Endothelial cell of umbilical vein (primary cell): ENCODE measurements at regions not wholly inside any gene's neighbourhood (a gene's known extent, or its start where the extent isn't known, plus 50 kb on each side); places are given as distances from the start of the nearest gene placed in this dataset.
"Not testable (repeated sequence)": the region's sequence is repeated elsewhere in the genome, so short reads cannot be mapped to it uniquely, and the experiment has no call there.

ENCODE experiments used
- BruUV-seq: library from RNA; stranded (reverse); fragments of 400-500 nt; replicated peaks from 2 replicates; lab custom pipeline; 2021; lab: Mats Ljungman, UMichigan
- CTCF ChIA-PET: fragments of 300-600, 350-600 bp; sonication (Branson Sonifier 250); formaldehyde crosslinking; loops from one replicate; lab custom pipeline; 2021; ENCODE audit warnings: antibody characterized with exemption, inconsistent platforms; lab: Charles Lee
- POLR2A ChIA-PET: fragments of 300-600, 350-600 bp; sonication (Branson Sonifier 250); formaldehyde crosslinking; loops from one replicate; lab custom pipeline; 2021; ENCODE audit warnings: antibody characterized with exemption, inconsistent platforms; lab: Charles Lee
- DNase-seq: peaks from one replicate; pipeline ENCODE4 v3.0.0-alpha.2; 2011; ENCODE audit warnings: low read depth, low spot score
- FAIRE-seq: peaks from 2 replicates; lab custom pipeline; 2011; peaks lifted over from hg19 to GRCh38; lab: Jason Lieb, UNC
- H2AFZ ChIP-seq: 2 replicates; pipeline ENCODE4 v1.6.0; 2012; ENCODE audit warnings: low read depth, low read length, control low read depth, inconsistent platforms
- H3K27ac ChIP-seq: 2 replicates; pipeline ENCODE4 v1.5.1; 2011; ENCODE audit warnings: low read depth, mild to moderate bottlenecking, control low read depth, low read length, moderate library complexity; ENCODE audit not compliant: insufficient read depth
- H3K27me3 ChIP-seq, 2 experiments: 2 replicates each; pipeline versions ENCODE4 v1.6.0 to v1.6.1; 2011; ENCODE audit warnings: low read length in 2 of 2, mixed read lengths in 1 of 2; ENCODE audit not compliant: control insufficient read depth in 2 of 2, insufficient read depth in 2 of 2
- H3K36me3 ChIP-seq, 2 experiments: 2 replicates in 1 of 2; 3 replicates in 1 of 2; pipeline ENCODE4 v1.5.1; 2011; ENCODE audit warnings: low read length in 2 of 2, mild to moderate bottlenecking in 1 of 2, moderate library complexity in 1 of 2; ENCODE audit not compliant: control insufficient read depth in 2 of 2, insufficient read depth in 2 of 2; ENCODE audit errors: extremely low read depth in 1 of 2
- H3K4me1 ChIP-seq: 3 replicates; pipeline ENCODE4 v1.5.1; 2011; ENCODE audit warnings: mild to moderate bottlenecking, low read length; ENCODE audit not compliant: control insufficient read depth, insufficient read depth; ENCODE audit errors: extremely low read depth
- H3K4me2 ChIP-seq: 2 replicates; pipeline ENCODE4 v1.6.1; 2011; ENCODE audit warnings: low read length, control low read depth, mixed read lengths; ENCODE audit not compliant: insufficient read depth
- H3K4me3 ChIP-seq, 3 experiments: fragments of 200-600 bp in 1 of 3; sonication (generic), shearing (Covaris generic) in 1 of 3; replicated peaks in 1 of 3; 2 replicates each; pipeline ENCODE4 v1.5.1; 2011 to 2016; ENCODE audit warnings: control low read depth in 3 of 3, low read length in 3 of 3, mild to moderate bottlenecking in 2 of 3, inconsistent platforms in 1 of 3, low read depth in 1 of 3, moderate library complexity in 1 of 3; ENCODE audit not compliant: insufficient read depth in 1 of 3
- H3K79me2 ChIP-seq: 2 replicates; pipeline ENCODE4 v1.6.0; 2012; ENCODE audit warnings: low read length, inconsistent platforms; ENCODE audit not compliant: control insufficient read depth, insufficient read depth
- H3K9ac ChIP-seq: replicated peaks from 2 replicates; pipeline ENCODE3; 2011; ENCODE audit warnings: low read length, control low read depth; ENCODE audit not compliant: insufficient read depth; ENCODE audit errors: extremely low read depth
- H3K9me1 ChIP-seq: replicated peaks from 3 replicates; pipeline ENCODE4 v1.6.0; 2011; ENCODE audit warnings: mild to moderate bottlenecking, low read length; ENCODE audit not compliant: control insufficient read depth, insufficient read depth; ENCODE audit errors: extremely low read depth
- H3K9me3 ChIP-seq: replicated peaks from 2 replicates; pipeline ENCODE4 v1.5.1; 2012; ENCODE audit warnings: low read length, inconsistent platforms; ENCODE audit not compliant: control insufficient read depth, insufficient read depth
- H4K20me1 ChIP-seq: replicated peaks from 2 replicates; pipeline ENCODE3; 2011; ENCODE audit warnings: mild to moderate bottlenecking, low read length; ENCODE audit not compliant: control insufficient read depth, insufficient read depth; ENCODE audit errors: extremely low read depth
- EZH2 ChIP-seq: IDR thresholded peaks from 2 replicates; pipeline ENCODE4 v1.6.1; 2012; ENCODE audit warnings: borderline replicate concordance, low read depth, mild to moderate bottlenecking, moderate library complexity, low read length, inconsistent platforms; ENCODE audit not compliant: severe bottlenecking
- FOS ChIP-seq: IDR thresholded peaks from 2 replicates; pipeline ENCODE4 v1.6.1; 2011; ENCODE audit warnings: mild to moderate bottlenecking, low read length, moderate library complexity, borderline replicate concordance; ENCODE audit not compliant: insufficient read depth
- GATA2 ChIP-seq: IDR thresholded peaks from 2 replicates; pipeline ENCODE4 v1.7.0; 2011; ENCODE audit warnings: low read depth, mild to moderate bottlenecking, moderate library complexity, mixed read lengths, low read length; ENCODE audit not compliant: insufficient read length, insufficient read depth
- JUN ChIP-seq: IDR thresholded peaks from 2 replicates; pipeline ENCODE4 v1.6.1; 2011; ENCODE audit warnings: borderline replicate concordance, low read depth; ENCODE audit not compliant: insufficient read length, insufficient read depth
- MYC ChIP-seq: IDR thresholded peaks from one replicate; pipeline ENCODE4 v1.6.1; 2011; ENCODE audit warnings: mild to moderate bottlenecking, low read depth, low read length
- POLR2A ChIP-seq: IDR thresholded peaks from 2 replicates; pipeline ENCODE4 v1.6.1; 2012; ENCODE audit warnings: low read depth, mild to moderate bottlenecking, control low read depth, low read length
- POLR2AphosphoS5 ChIP-seq: IDR thresholded peaks from 2 replicates; pipeline ENCODE4 v1.6.1; 2012; ENCODE audit warnings: low read depth, mild to moderate bottlenecking, control low read depth, low read length, moderate library complexity; ENCODE audit not compliant: insufficient read depth
- dilution Hi-C: fragments of 300-500 bp; cut with MboI; formaldehyde crosslinking; loops from one replicate; pipeline ENCODE4 v1.15.0; 2019; ENCODE audit warnings: low sequenced_read_pairs; ENCODE audit not compliant: extremely low pct_ligation_motif_present
- intact Hi-C: fragments of 100-400 bp; cut with micrococcal nuclease; formaldehyde crosslinking; loops from one replicate; pipeline ENCODE4 v1.10.0; 2022
- TF ChIP-seq, protein P1 (sequence below): IDR thresholded peaks from 2 replicates; pipeline ENCODE4 v1.6.1; 2011; ENCODE audit not compliant: insufficient read depth, insufficient read length
- TF ChIP-seq, protein P2 (sequence below), 2 donors: IDR thresholded peaks; 1 replicate in 1 of 2; 2 replicates in 1 of 2; pipeline ENCODE4 v1.5.1; 2011; ENCODE audit warnings: low read length in 2 of 2, mild to moderate bottlenecking in 2 of 2, moderate library complexity in 2 of 2, control low read depth in 1 of 2, inconsistent platforms in 1 of 2, low read depth in 1 of 2; ENCODE audit not compliant: insufficient read depth in 1 of 2; ENCODE audit errors: extremely low read depth in 1 of 2

DNA sequence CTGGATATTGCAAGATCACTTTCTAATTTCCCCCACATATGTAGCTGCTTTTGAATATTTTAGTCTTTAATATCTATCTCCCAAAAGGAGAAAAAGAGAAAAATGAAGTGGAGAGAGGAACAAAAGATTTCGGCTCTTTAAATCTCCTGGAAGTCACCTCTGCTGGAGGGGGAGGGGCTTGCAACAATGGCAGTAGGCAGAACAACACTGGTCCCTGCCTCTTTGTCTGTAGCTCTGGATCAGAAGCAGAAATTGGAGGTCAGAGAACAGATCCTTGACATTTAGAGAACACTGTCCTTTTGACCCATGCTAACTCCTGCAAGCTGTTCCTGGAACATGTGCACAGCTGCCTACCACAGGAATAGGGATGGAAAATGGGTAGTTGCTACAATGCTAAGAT lies 86.7 kb upstream of the GPR12 start:
- H3K4me2 ChIP-seq, result no peak overlapping the region
- H3K9me1 ChIP-seq, result no peaks in the 10 kb centered on the region
- H2AFZ ChIP-seq, result no peak overlapping the region
- no peaks in the 10 kb centered on the region for H3K36me3 ChIP-seq
- no TSS peak for BruUV-seq
- ChIA-PET CTCF (interaction anchor here (1.2 to 2.5 kb wide), 2 partner anchors 24 to 26 kb away, joined by 3 to 13 read pairs; no protein-coding TSS in a partner anchor), POLR2A (no interaction called here)
- DNase-seq, result no peak
- dilution Hi-C loops (no loop called here), intact Hi-C loops (no loop called here)
- H3K9ac ChIP-seq, result no peak overlapping the region
- H3K4me3 ChIP-seq, result no peak overlapping the region
- no peaks in the 10 kb centered on the region for H3K79me2 ChIP-seq
- FAIRE-seq, result no peak
- H3K27me3 ChIP-seq, result peaks cover 0 to 2% of the 10 kb centered on the region in 2 experiments
- no peaks in the 10 kb centered on the region for H3K9me3 ChIP-seq
- H3K27ac ChIP-seq, result no peak overlapping the region
- H3K4me1 ChIP-seq, result no peaks in the 10 kb centered on the region
- no peak for TF ChIP-seq GATA2
- no peak for TF ChIP-seq POLR2AphosphoS5
- no peak for TF ChIP-seq POLR2A
- TF ChIP-seq JUN, result no peak
- TF ChIP-seq MYC, result no peak
- TF ChIP-seq, protein P1, sequence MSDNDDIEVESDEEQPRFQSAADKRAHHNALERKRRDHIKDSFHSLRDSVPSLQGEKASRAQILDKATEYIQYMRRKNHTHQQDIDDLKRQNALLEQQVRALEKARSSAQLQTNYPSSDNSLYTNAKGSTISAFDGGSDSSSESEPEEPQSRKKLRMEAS, result no peak
- no peak for TF ChIP-seq FOS
- TF ChIP-seq EZH2, result no peak
- TF ChIP-seq, protein P2, sequence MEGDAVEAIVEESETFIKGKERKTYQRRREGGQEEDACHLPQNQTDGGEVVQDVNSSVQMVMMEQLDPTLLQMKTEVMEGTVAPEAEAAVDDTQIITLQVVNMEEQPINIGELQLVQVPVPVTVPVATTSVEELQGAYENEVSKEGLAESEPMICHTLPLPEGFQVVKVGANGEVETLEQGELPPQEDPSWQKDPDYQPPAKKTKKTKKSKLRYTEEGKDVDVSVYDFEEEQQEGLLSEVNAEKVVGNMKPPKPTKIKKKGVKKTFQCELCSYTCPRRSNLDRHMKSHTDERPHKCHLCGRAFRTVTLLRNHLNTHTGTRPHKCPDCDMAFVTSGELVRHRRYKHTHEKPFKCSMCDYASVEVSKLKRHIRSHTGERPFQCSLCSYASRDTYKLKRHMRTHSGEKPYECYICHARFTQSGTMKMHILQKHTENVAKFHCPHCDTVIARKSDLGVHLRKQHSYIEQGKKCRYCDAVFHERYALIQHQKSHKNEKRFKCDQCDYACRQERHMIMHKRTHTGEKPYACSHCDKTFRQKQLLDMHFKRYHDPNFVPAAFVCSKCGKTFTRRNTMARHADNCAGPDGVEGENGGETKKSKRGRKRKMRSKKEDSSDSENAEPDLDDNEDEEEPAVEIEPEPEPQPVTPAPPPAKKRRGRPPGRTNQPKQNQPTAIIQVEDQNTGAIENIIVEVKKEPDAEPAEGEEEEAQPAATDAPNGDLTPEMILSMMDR (IDR thresholded peaks at IDR 0.05; ENCODE audit: extremely low read depth in 1 of 2, insufficient read depth in 1 of 2, low read depth in 1 of 2, low read length in 2 of 2), result no peak
- no peaks in the 10 kb centered on the region for H4K20me1 ChIP-seq

DNA sequence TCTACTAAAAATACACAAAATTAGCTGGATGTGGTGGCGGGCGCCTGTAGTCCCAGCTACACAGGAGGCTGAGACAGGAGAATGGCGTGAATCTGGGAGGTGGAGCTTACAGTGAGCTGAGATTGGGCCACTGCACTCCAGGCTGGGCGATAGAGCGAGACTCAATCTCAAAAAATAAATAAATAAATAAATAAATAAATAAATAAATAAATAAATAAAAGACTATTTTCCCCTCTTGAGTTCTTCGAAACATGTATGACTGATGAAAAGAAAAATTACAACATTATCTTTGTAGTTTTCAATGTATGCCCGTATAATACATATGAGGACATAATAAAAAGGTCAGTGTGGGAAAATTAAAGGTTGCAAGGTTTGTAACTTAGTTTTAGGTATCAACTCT lies 84.5 kb upstream of the GPR12 start:
- BruUV-seq, H4K20me1 ChIP-seq, H3K4me2 ChIP-seq, H3K4me3 ChIP-seq, dilution Hi-C loops, H3K9me3 ChIP-seq, FAIRE-seq, intact Hi-C loops, H3K27ac ChIP-seq, H3K79me2 ChIP-seq, H2AFZ ChIP-seq, H3K9me1 ChIP-seq, H3K36me3 ChIP-seq, DNase-seq, POLR2A ChIA-PET, H3K9ac ChIP-seq, H3K4me1 ChIP-seq, H3K27me3 ChIP-seq: not testable (repeated sequence)
- CTCF ChIA-PET, result interaction anchor here (1.3 kb wide), 1 partner anchor 42 kb away, joined by 3 read pairs; no protein-coding TSS in a partner anchor
